ENCODE measurements at regions not wholly inside any gene's neighbourhood (a gene's known extent, or its start where the extent isn't known, plus 50 kb on each side); places are given as distances from the start of the nearest gene placed in this dataset.

DNA sequence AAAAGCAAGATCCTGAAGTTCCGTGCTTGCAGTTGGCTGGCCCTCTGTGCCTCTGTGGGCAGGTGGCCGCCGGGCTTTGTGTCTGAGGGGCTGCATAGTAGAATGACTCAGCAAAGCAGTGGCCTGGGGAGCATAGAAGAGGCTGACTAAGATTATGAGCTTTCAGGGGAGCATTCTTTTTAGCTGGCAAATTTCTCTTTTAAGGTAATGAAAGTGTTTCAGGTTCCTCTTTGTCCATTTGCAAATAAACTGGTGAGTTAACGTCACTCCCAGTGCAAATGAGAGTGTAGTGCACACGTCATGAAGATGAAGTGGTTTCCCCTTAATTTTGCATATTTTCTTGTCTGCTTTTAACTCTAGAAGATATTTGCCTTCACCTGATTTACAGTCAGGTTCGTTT, 98.6 kb downstream of the BCL2L11 start:
- Histone ChIP-seq H3K36me3 (no peaks in the 10 kb centered on the region), H3K9me3 (no peaks in the 10 kb centered on the region), H3K27me3 (no peaks in the 10 kb centered on the region), H3K4me3 (no peak overlapping the region), H3K4me1 (peaks cover 0 to 5% of the 10 kb centered on the region in 2 donors), H3K27ac (no peak overlapping the region)
- in situ Hi-C loops (cut with MboI; ENCODE audit: low sequenced_read_pairs in 4 of 4) = no loop called here
- TF ChIP-seq, protein P1, sequence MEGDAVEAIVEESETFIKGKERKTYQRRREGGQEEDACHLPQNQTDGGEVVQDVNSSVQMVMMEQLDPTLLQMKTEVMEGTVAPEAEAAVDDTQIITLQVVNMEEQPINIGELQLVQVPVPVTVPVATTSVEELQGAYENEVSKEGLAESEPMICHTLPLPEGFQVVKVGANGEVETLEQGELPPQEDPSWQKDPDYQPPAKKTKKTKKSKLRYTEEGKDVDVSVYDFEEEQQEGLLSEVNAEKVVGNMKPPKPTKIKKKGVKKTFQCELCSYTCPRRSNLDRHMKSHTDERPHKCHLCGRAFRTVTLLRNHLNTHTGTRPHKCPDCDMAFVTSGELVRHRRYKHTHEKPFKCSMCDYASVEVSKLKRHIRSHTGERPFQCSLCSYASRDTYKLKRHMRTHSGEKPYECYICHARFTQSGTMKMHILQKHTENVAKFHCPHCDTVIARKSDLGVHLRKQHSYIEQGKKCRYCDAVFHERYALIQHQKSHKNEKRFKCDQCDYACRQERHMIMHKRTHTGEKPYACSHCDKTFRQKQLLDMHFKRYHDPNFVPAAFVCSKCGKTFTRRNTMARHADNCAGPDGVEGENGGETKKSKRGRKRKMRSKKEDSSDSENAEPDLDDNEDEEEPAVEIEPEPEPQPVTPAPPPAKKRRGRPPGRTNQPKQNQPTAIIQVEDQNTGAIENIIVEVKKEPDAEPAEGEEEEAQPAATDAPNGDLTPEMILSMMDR (IDR thresholded peaks at IDR 0.05 in 4 of 5, conservative IDR thresholded peaks at IDR 0.05 in 1 of 5) = no peak
- no peak for TF ChIP-seq POLR2A (IDR thresholded peaks at IDR 0.05)
- intact Hi-C loops (cut with DNase I; ENCODE audit: low total_unique reads) = no loop called here
- DNase-seq (no peak), ATAC-seq (no peak)

GRCh38 chr2:111219734-111220505, 99.2 kb downstream of the BCL2L11 start:
- Histone ChIP-seq H3K27me3 (no peaks in the 10 kb centered on the region), H3K9me3 (no peaks in the 10 kb centered on the region), H3K4me1 (peaks cover 0 to 5% of the 10 kb centered on the region in 2 donors), H3K4me3 (no peak overlapping the region), H3K27ac (no peak overlapping the region), H3K36me3 (no peaks in the 10 kb centered on the region)
- DNase-seq (no peak), ATAC-seq (no peak)
- TF ChIP-seq POLR2A (IDR thresholded peaks at IDR 0.05) = no peak
- TF ChIP-seq, protein P1 (IDR thresholded peaks at IDR 0.05 in 4 of 5, conservative IDR thresholded peaks at IDR 0.05 in 1 of 5) = no peak
- intact Hi-C loops (cut with DNase I; ENCODE audit: low total_unique reads) = no loop called here
- in situ Hi-C loops (cut with MboI; ENCODE audit: low sequenced_read_pairs in 4 of 4) = no loop called here

DNA sequence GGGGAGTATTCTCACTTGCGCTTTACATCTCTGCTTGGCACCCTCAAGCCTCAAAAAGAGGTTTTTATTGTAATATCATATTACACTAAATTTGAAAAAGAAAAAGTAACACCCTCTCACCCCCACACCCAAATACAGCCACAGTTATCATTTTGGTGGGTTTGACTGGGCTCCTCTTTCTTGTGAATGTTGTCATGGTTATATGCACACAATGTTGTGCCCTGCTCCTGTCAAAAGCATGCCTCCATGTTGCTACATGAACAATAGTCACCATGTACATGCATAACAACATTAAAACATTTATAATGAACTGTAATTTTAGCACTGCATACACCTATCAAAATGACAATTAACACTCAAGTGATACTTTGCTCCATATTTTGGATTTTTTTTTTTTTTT, 100.2 kb downstream of the BCL2L11 start:
- Histone ChIP-seq H3K9me3 (no peaks in the 10 kb centered on the region), H3K36me3 (no peaks in the 10 kb centered on the region), H3K4me3 (no peak overlapping the region), H3K4me1 (peaks cover 0 to 5% of the 10 kb centered on the region in 2 donors), H3K27ac (no peak overlapping the region), H3K27me3 (no peaks in the 10 kb centered on the region)
- no peak for ATAC-seq
- TF ChIP-seq, protein P1 (IDR thresholded peaks at IDR 0.05 in 4 of 5, conservative IDR thresholded peaks at IDR 0.05 in 1 of 5) = no peak
- no peak for TF ChIP-seq POLR2A (IDR thresholded peaks at IDR 0.05)
- DNase-seq = no peak
- in situ Hi-C loops (cut with MboI; ENCODE audit: low sequenced_read_pairs in 4 of 4) (no loop called here), intact Hi-C loops (cut with DNase I; ENCODE audit: low total_unique reads) (no loop called here)

- Histone ChIP-seq H3K27me3 (no peaks in the 10 kb centered on the region), H3K4me1 (peaks cover 0 to 5% of the 10 kb centered on the region in 2 donors), H3K27ac (no peak overlapping the region), H3K36me3 (no peaks in the 10 kb centered on the region), H3K9me3 (no peaks in the 10 kb centered on the region), H3K4me3 (no peak overlapping the region)
- TF ChIP-seq POLR2A (IDR thresholded peaks at IDR 0.05) = no peak
- TF ChIP-seq, protein P1 (IDR thresholded peaks at IDR 0.05 in 4 of 5, conservative IDR thresholded peaks at IDR 0.05 in 1 of 5) = no peak
- intact Hi-C loops (cut with DNase I; ENCODE audit: low total_unique reads) (no loop called here), in situ Hi-C loops (cut with MboI; ENCODE audit: low sequenced_read_pairs in 4 of 4) (no loop called here)
- ATAC-seq = no peak
- no peak for DNase-seq
These were observed 101.0 kb downstream of the BCL2L11 start for GRCh38 chr2:111221701-111222100.
